B cell (primary cell): ENCODE measurements at regions not wholly inside any gene's neighbourhood (a gene's known extent, or its start where the extent isn't known, plus 50 kb on each side); places are given as distances from the start of the nearest gene placed in this dataset.

Experiments
- ATAC-seq: fragments of 200-7000 bp; cut with Tn5 transposase; one replicate; pipeline ENCODE4 v1.10.0; 2021; ENCODE audit warnings: low read depth, mild to moderate bottlenecking, moderate number of reproducible peaks, moderate library complexity
- CTCF ChIA-PET: fragments of 350-600 bp; sonication (Branson Sonifier 250); formaldehyde crosslinking; loops from one replicate; lab custom pipeline; 2021; ENCODE audit warnings: antibody characterized with exemption, inconsistent platforms; lab: Charles Lee
- POLR2A ChIA-PET: fragments of 350-600 bp; sonication (Branson Sonifier 250); formaldehyde crosslinking; loops from one replicate; lab custom pipeline; 2021; ENCODE audit warnings: antibody characterized with exemption; lab: Charles Lee
- DNase-seq: peaks from one replicate; pipeline ENCODE4 v3.0.0; 2013
- H2AFZ ChIP-seq: 2 replicates; pipeline ENCODE4 v1.6.1; 2012; ENCODE audit warnings: mild to moderate bottlenecking, low read depth, low read length; ENCODE audit not compliant: insufficient read depth, poor library complexity, severe bottlenecking
- H3K27ac ChIP-seq, 2 donors: 1 replicate in 1 of 2; 2 replicates in 1 of 2; pipeline ENCODE4 v1.5.1; 2012 to 2013; ENCODE audit warnings: low read length in 2 of 2, mild to moderate bottlenecking in 2 of 2, moderate library complexity in 1 of 2
- H3K27me3 ChIP-seq, 4 experiments: fragments of 200-600 bp in 1 of 4; sonication (generic) in 1 of 4; replicated peaks in 1 of 4; 1 replicate in 2 of 4; 2 replicates in 2 of 4; pipeline versions ENCODE4 v1.6.1 to v1.7.0; 2013 to 2016; ENCODE audit warnings: low read length in 3 of 4, mild to moderate bottlenecking in 2 of 4, mixed read lengths in 1 of 4, moderate library complexity in 1 of 4; ENCODE audit not compliant: insufficient read depth in 4 of 4, control insufficient read depth in 3 of 4; ENCODE audit errors: control extremely low read depth in 1 of 4
- H3K36me3 ChIP-seq, 2 experiments: replicated peaks in 1 of 2; 1 replicate in 1 of 2; 2 replicates in 1 of 2; pipeline versions ENCODE4 v1.6.1 to v1.7.1; 2013; ENCODE audit warnings: low read length in 1 of 2; ENCODE audit not compliant: insufficient read depth in 2 of 2, control insufficient read depth in 1 of 2; ENCODE audit errors: control extremely low read depth in 1 of 2, extremely low read depth in 1 of 2
- H3K4me1 ChIP-seq, 2 donors: fragments of 200-600 bp in 1 of 2; sonication (generic) in 1 of 2; 1 replicate in 1 of 2; 2 replicates in 1 of 2; pipeline versions ENCODE4 v1.5.1 to v1.6.1; 2013 to 2017; ENCODE audit warnings: low read length in 2 of 2; ENCODE audit not compliant: control insufficient read depth in 2 of 2, insufficient read depth in 2 of 2
- H3K4me2 ChIP-seq: replicated peaks from 2 replicates; pipeline ENCODE3; 2012; ENCODE audit warnings: mild to moderate bottlenecking, low read depth, low read length; ENCODE audit not compliant: poor library complexity, severe bottlenecking
- H3K4me3 ChIP-seq, 5 experiments: fragments of 200-600 bp in 1 of 5; sonication (generic) in 1 of 5; 1 replicate in 3 of 5; 2 replicates in 2 of 5; pipeline versions ENCODE4 v1.5.1 to v1.7.0; 2011 to 2016; ENCODE audit warnings: low read length in 4 of 5, mild to moderate bottlenecking in 4 of 5, low read depth in 2 of 5, control low read depth in 1 of 5, moderate library complexity in 1 of 5; ENCODE audit not compliant: insufficient read depth in 1 of 5; ENCODE audit errors: control extremely low read depth in 1 of 5, extremely low read depth in 1 of 5
- H3K79me2 ChIP-seq: fragments of 200-600 bp; sonication (generic); one replicate; pipeline ENCODE4 v1.6.0; 2016; ENCODE audit warnings: low read length; ENCODE audit not compliant: control insufficient read depth, insufficient read depth
- H3K9ac ChIP-seq: fragments of 200-600 bp; sonication (generic); 2 replicates; pipeline ENCODE4 v1.6.1; 2017; ENCODE audit warnings: mild to moderate bottlenecking, low read length, moderate library complexity
- H3K9me3 ChIP-seq, 3 donors: one replicate each; pipeline versions ENCODE4 v1.6.1 to v1.7.1; 2013; ENCODE audit warnings: low read length in 2 of 3; ENCODE audit not compliant: control insufficient read depth in 2 of 3, insufficient read depth in 1 of 3; ENCODE audit errors: control extremely low read depth in 1 of 3
- H4K20me1 ChIP-seq: 2 replicates; pipeline ENCODE4 v1.6.0; 2012; ENCODE audit warnings: mild to moderate bottlenecking, low read length; ENCODE audit not compliant: insufficient read depth, control insufficient read depth, poor library complexity, severe bottlenecking
- H3K27ac Mint-ChIP-seq: one replicate; pipeline ENCODE4 v1.8.0; 2021; ENCODE audit warnings: mixed read lengths
- H3K27me3 Mint-ChIP-seq: one replicate; pipeline ENCODE4 v1.8.0; 2021; ENCODE audit warnings: mixed read lengths
- H3K4me1 Mint-ChIP-seq: one replicate; pipeline ENCODE4 v1.8.0; 2021; ENCODE audit warnings: mixed read lengths
- H3K4me3 Mint-ChIP-seq: one replicate; pipeline ENCODE4 v1.8.0; 2021; ENCODE audit warnings: mixed read lengths
- H3K9me3 Mint-ChIP-seq: one replicate; pipeline ENCODE4 v1.8.0; 2022; ENCODE audit warnings: mixed read lengths; ENCODE audit not compliant: insufficient read depth
- EZH2 ChIP-seq: IDR thresholded peaks from 2 replicates; pipeline ENCODE4 v1.6.1; 2012; ENCODE audit warnings: borderline replicate concordance, low read depth, mild to moderate bottlenecking, moderate library complexity, low read length; ENCODE audit not compliant: insufficient read depth, poor library complexity, severe bottlenecking
- WGBS: methylation state at CpG from one replicate; pipeline ENCODE4 v1.1.5; 2013; ENCODE audit warnings: missing lambda C conversion rate; ENCODE audit not compliant: insufficient coverage; 5-methylcytosine and 5-hydroxymethylcytosine counted together
- intact Hi-C: fragments of 100-400 bp; cut with micrococcal nuclease; formaldehyde crosslinking; loops from one replicate; pipeline ENCODE4 v1.10.0; 2022
- TF ChIP-seq, protein P1 (sequence below): fragments of 200-600 bp; IDR thresholded peaks from one replicate; pipeline ENCODE4 v1.8.0; 2022; ENCODE audit warnings: antibody characterized with exemption, mild to moderate bottlenecking

DNA sequence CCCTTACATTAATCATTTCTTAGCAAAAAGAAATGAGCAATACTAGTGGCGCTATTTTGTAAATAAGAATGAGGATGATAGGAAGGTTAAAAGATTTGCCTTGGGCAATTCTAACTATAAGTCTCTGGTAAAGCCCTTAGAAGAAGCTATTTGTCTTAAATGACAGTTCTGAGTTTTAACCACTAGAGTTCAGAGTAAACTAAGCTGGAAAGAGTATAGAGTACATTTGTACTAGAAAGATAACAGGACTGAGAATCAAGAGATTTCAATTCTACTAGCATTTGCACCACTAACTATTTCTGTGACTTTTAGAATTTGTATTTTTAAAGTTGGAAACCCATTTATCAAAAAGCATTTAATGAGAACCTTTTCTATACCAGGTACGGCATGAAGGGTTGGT, 750.3 kb downstream of the OLFM4 start:
- no peak for TF ChIP-seq EZH2
- TF ChIP-seq, protein P1, sequence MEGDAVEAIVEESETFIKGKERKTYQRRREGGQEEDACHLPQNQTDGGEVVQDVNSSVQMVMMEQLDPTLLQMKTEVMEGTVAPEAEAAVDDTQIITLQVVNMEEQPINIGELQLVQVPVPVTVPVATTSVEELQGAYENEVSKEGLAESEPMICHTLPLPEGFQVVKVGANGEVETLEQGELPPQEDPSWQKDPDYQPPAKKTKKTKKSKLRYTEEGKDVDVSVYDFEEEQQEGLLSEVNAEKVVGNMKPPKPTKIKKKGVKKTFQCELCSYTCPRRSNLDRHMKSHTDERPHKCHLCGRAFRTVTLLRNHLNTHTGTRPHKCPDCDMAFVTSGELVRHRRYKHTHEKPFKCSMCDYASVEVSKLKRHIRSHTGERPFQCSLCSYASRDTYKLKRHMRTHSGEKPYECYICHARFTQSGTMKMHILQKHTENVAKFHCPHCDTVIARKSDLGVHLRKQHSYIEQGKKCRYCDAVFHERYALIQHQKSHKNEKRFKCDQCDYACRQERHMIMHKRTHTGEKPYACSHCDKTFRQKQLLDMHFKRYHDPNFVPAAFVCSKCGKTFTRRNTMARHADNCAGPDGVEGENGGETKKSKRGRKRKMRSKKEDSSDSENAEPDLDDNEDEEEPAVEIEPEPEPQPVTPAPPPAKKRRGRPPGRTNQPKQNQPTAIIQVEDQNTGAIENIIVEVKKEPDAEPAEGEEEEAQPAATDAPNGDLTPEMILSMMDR = no peak
- intact Hi-C loops = no loop called here
- Mint-ChIP-seq H3K4me1 (peaks cover 3% of the 10 kb centered on the region), H3K27me3 (no peaks in the 10 kb centered on the region), H3K9me3 (no peaks in the 10 kb centered on the region), H3K27ac (no peak overlapping the region), H3K4me3 (no peak overlapping the region)
- no peak overlapping the region for H3K27ac ChIP-seq
- peaks cover 0 to 4% of the 10 kb centered on the region in 2 donors for H3K4me1 ChIP-seq
- no peak overlapping the region for H3K4me2 ChIP-seq
- POLR2A ChIA-PET = no interaction called here
- CTCF ChIA-PET = no interaction called here
- no peak overlapping the region for H2AFZ ChIP-seq
- no peak for ATAC-seq
- H4K20me1 ChIP-seq = no peaks in the 10 kb centered on the region
- H3K4me3 ChIP-seq = no peak overlapping the region
- DNase-seq = no peak
- H3K9ac ChIP-seq = no peak overlapping the region
- no peaks in the 10 kb centered on the region for H3K79me2 ChIP-seq
- H3K27me3 ChIP-seq = no peaks in the 10 kb centered on the region
- H3K36me3 ChIP-seq = no peaks in the 10 kb centered on the region
- WGBS = no CpG with 5 or more reads among the region's 2 CpGs
- no peaks in the 10 kb centered on the region for H3K9me3 ChIP-seq

DNA sequence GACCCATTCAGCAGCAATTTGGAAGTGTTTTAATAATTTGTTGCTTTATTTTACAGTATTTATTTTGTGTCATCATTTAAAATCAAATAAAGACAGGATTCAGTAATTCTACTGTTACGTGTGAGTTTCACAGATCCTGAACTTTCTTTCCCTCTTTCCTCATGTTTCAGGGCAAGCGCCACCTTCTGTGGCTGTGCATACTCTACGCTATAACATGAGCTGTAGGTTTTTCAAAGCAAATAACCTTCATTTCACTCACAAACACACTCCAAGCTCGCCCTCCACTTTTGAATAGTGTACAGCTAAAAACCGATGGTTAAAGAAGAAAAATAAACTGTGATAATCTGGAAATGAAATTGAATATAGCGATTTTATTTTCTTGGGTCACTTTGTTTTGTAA, 753.3 kb downstream of the OLFM4 start:
- ATAC-seq (no peak), DNase-seq (no peak)
- intact Hi-C loops = no loop called here
- peaks cover 0 to 4% of the 10 kb centered on the region in 2 donors for H3K4me1 ChIP-seq
- H4K20me1 ChIP-seq = no peaks in the 10 kb centered on the region
- H3K36me3 ChIP-seq = no peaks in the 10 kb centered on the region
- ChIA-PET CTCF (interaction anchor here (1.2 kb wide), 1 partner anchor 9 kb away, joined by 3 read pairs; no protein-coding TSS in a partner anchor), POLR2A (no interaction called here)
- peaks cover 3% of the 10 kb centered on the region for H3K4me1 Mint-ChIP-seq
- H3K4me3 ChIP-seq = no peak overlapping the region
- no peaks in the 10 kb centered on the region for H3K27me3 Mint-ChIP-seq
- TF ChIP-seq, protein P1 = no peak
- no peak for TF ChIP-seq EZH2
- no peaks in the 10 kb centered on the region for H3K79me2 ChIP-seq
- no peak overlapping the region for H3K4me2 ChIP-seq
- no peaks in the 10 kb centered on the region for H3K9me3 ChIP-seq
- H3K9ac ChIP-seq = no peak overlapping the region
- H3K27me3 ChIP-seq = no peaks in the 10 kb centered on the region
- 40% methylated on average over 1 of the region's 6 CpGs for WGBS
- H3K4me3 Mint-ChIP-seq = no peak overlapping the region
- H3K27ac ChIP-seq = no peak overlapping the region
- no peak overlapping the region for H2AFZ ChIP-seq
- H3K27ac Mint-ChIP-seq = no peak overlapping the region
- H3K9me3 Mint-ChIP-seq = no peaks in the 10 kb centered on the region
